Activated CD4-positive, alpha-beta T cell treated with anti-CD3 and anti-CD28 coated beads, Interleukin-2, amount 10 ng/mL, durations not matched to agents 24 days and 14 days (primary cell): ENCODE measurements at regions not wholly inside any gene's neighbourhood (a gene's known extent, or its start where the extent isn't known, plus 50 kb on each side); places are given as distances from the start of the nearest gene placed in this dataset.
A peak's percentile ranks its signal among the peaks of the same experiment; 100 is the strongest.
"Not testable (repeated sequence)": the region's sequence is repeated elsewhere in the genome, so short reads cannot be mapped to it uniquely, and the experiment has no call there.

ENCODE experiments used
- DNase-seq: peaks from one replicate; pipeline ENCODE4 v3.0.0; 2022
- H3K27ac Mint-ChIP-seq: one replicate; pipeline ENCODE4 v1.8.0; 2022; ENCODE audit warnings: mild to moderate bottlenecking, mixed read lengths
- H3K27me3 Mint-ChIP-seq: one replicate; pipeline ENCODE4 v1.8.0; 2022; ENCODE audit warnings: mixed read lengths
- H3K36me3 Mint-ChIP-seq: one replicate; pipeline ENCODE4 v1.8.0; 2022; ENCODE audit warnings: low read depth, mild to moderate bottlenecking, mixed read lengths
- H3K4me1 Mint-ChIP-seq: one replicate; pipeline ENCODE4 v1.8.0; 2021; ENCODE audit warnings: mixed read lengths
- H3K4me3 Mint-ChIP-seq: one replicate; pipeline ENCODE4 v1.8.0; 2022; ENCODE audit warnings: mild to moderate bottlenecking, moderate library complexity, mixed read lengths
- H3K9me3 Mint-ChIP-seq: one replicate; pipeline ENCODE4 v1.8.0; 2021; ENCODE audit warnings: mixed read lengths
- intact Hi-C: fragments of 100-400 bp; cut with micrococcal nuclease; formaldehyde crosslinking; loops from one replicate; pipeline ENCODE4 v1.15.1; 2023

- H3K4me3 Mint-ChIP-seq, H3K36me3 Mint-ChIP-seq, H3K27me3 Mint-ChIP-seq, intact Hi-C loops, H3K27ac Mint-ChIP-seq, DNase-seq, H3K4me1 Mint-ChIP-seq: not testable (repeated sequence)
- H3K9me3 Mint-ChIP-seq: peaks cover 19% of the 10 kb centered on the region
These were observed 636.1 kb upstream of the DEFB115 start for GRCh38 chr20:30621346-30621745.

- H3K4me1 Mint-ChIP-seq, DNase-seq, H3K36me3 Mint-ChIP-seq, H3K27me3 Mint-ChIP-seq, intact Hi-C loops, H3K9me3 Mint-ChIP-seq, H3K27ac Mint-ChIP-seq, H3K4me3 Mint-ChIP-seq: not testable (repeated sequence)
These were observed 633.2 kb upstream of the DEFB115 start for GRCh38 chr20:30624310-30624709.

- intact Hi-C loops, H3K27me3 Mint-ChIP-seq, H3K27ac Mint-ChIP-seq, H3K4me3 Mint-ChIP-seq, H3K36me3 Mint-ChIP-seq, H3K4me1 Mint-ChIP-seq: not testable (repeated sequence)
- H3K9me3 Mint-ChIP-seq: peaks cover 13% of the 10 kb centered on the region
- DNase-seq: peak; percentile 53
These were observed 628.1 kb upstream of the DEFB115 start for GRCh38 chr20:30629376-30629775.

GRCh38 chr20:30630761-30631160 is 626.7 kb upstream of the DEFB115 start:
- H3K27me3 Mint-ChIP-seq: no peaks in the 10 kb centered on the region
- intact Hi-C loops: no loop called here
- no peaks in the 10 kb centered on the region for H3K4me1 Mint-ChIP-seq
- H3K36me3 Mint-ChIP-seq: no peaks in the 10 kb centered on the region
- DNase-seq: no peak
- H3K4me3 Mint-ChIP-seq: no peak overlapping the region
- H3K9me3 Mint-ChIP-seq: peaks cover 12% of the 10 kb centered on the region
- no peak overlapping the region for H3K27ac Mint-ChIP-seq

GRCh38 chr20:30631261-30631789 is 626.1 kb upstream of the DEFB115 start:
- intact Hi-C loops, H3K9me3 Mint-ChIP-seq, DNase-seq, H3K27ac Mint-ChIP-seq, H3K27me3 Mint-ChIP-seq, H3K36me3 Mint-ChIP-seq, H3K4me1 Mint-ChIP-seq, H3K4me3 Mint-ChIP-seq: not testable (repeated sequence)

GRCh38 chr20:30632773-30633172 is 624.7 kb upstream of the DEFB115 start:
- H3K27ac Mint-ChIP-seq, H3K4me1 Mint-ChIP-seq, H3K4me3 Mint-ChIP-seq, H3K9me3 Mint-ChIP-seq, intact Hi-C loops, DNase-seq, H3K27me3 Mint-ChIP-seq, H3K36me3 Mint-ChIP-seq: not testable (repeated sequence)

- H3K9me3 Mint-ChIP-seq: peaks cover 10% of the 10 kb centered on the region
- H3K27me3 Mint-ChIP-seq, DNase-seq, H3K4me1 Mint-ChIP-seq, H3K4me3 Mint-ChIP-seq, H3K27ac Mint-ChIP-seq, intact Hi-C loops, H3K36me3 Mint-ChIP-seq: not testable (repeated sequence)
These were observed 615.9 kb upstream of the DEFB115 start for GRCh38 chr20:30641522-30641921.

- DNase-seq, H3K27me3 Mint-ChIP-seq, H3K4me1 Mint-ChIP-seq, H3K27ac Mint-ChIP-seq, H3K36me3 Mint-ChIP-seq, H3K9me3 Mint-ChIP-seq, intact Hi-C loops, H3K4me3 Mint-ChIP-seq: not testable (repeated sequence)
These were observed 596.5 kb upstream of the DEFB115 start for GRCh38 chr20:30660982-30661381.

- intact Hi-C loops: not testable (repeated sequence)
These were observed 589.0 kb upstream of the DEFB115 start for GRCh38 chr20:30668418-30668817.

GRCh38 chr20:30669330-30670029 is 588.0 kb upstream of the DEFB115 start:
- H3K4me1 Mint-ChIP-seq, DNase-seq, H3K27me3 Mint-ChIP-seq, H3K9me3 Mint-ChIP-seq, H3K4me3 Mint-ChIP-seq, H3K36me3 Mint-ChIP-seq, intact Hi-C loops, H3K27ac Mint-ChIP-seq: not testable (repeated sequence)

More at GRCh38 chr20:30668418-30668817, 589.0 kb upstream of the DEFB115 start:
- not testable (repeated sequence) for H3K36me3 Mint-ChIP-seq, H3K4me1 Mint-ChIP-seq, H3K27ac Mint-ChIP-seq, H3K27me3 Mint-ChIP-seq, H3K9me3 Mint-ChIP-seq, DNase-seq, H3K4me3 Mint-ChIP-seq

- H3K27ac Mint-ChIP-seq, intact Hi-C loops, H3K4me3 Mint-ChIP-seq, DNase-seq, H3K9me3 Mint-ChIP-seq, H3K4me1 Mint-ChIP-seq, H3K27me3 Mint-ChIP-seq, H3K36me3 Mint-ChIP-seq: not testable (repeated sequence)
These were observed 586.3 kb upstream of the DEFB115 start for GRCh38 chr20:30671120-30671519.

GRCh38 chr20:30675988-30676564 is 581.4 kb upstream of the DEFB115 start:
- DNase-seq, H3K9me3 Mint-ChIP-seq, H3K27ac Mint-ChIP-seq, intact Hi-C loops, H3K27me3 Mint-ChIP-seq, H3K36me3 Mint-ChIP-seq, H3K4me1 Mint-ChIP-seq, H3K4me3 Mint-ChIP-seq: not testable (repeated sequence)

- DNase-seq, H3K4me3 Mint-ChIP-seq, intact Hi-C loops, H3K9me3 Mint-ChIP-seq, H3K27ac Mint-ChIP-seq, H3K36me3 Mint-ChIP-seq, H3K27me3 Mint-ChIP-seq, H3K4me1 Mint-ChIP-seq: not testable (repeated sequence)
These were observed 575.2 kb upstream of the DEFB115 start for GRCh38 chr20:30682236-30682635.

- H3K27ac Mint-ChIP-seq, H3K4me1 Mint-ChIP-seq, H3K4me3 Mint-ChIP-seq, intact Hi-C loops, H3K27me3 Mint-ChIP-seq, DNase-seq, H3K36me3 Mint-ChIP-seq: not testable (repeated sequence)
- H3K9me3 Mint-ChIP-seq: peaks cover 11% of the 10 kb centered on the region
These were observed 544.6 kb upstream of the DEFB115 start for GRCh38 chr20:30712861-30713260.
